Cardiac muscle cell (in vitro differentiated cells and primary cell): ENCODE measurements at regions not wholly inside any gene's neighbourhood (a gene's known extent, or its start where the extent isn't known, plus 50 kb on each side); places are given as distances from the start of the nearest gene placed in this dataset.

ENCODE experiments used
- DNase-seq, 2 donors: peaks; one replicate each; pipeline versions ENCODE4 v3.0.0 to v3.0.0-alpha.2; 2010 to 2017; ENCODE audit warnings: low read depth in 1 of 2, low spot score in 1 of 2
- H3K27ac ChIP-seq: fragments of 200-600 bp; sonication (generic); 2 replicates; pipeline ENCODE4 v1.5.1; 2016
- H3K27me3 ChIP-seq: fragments of 200-600 bp; sonication (generic); 2 replicates; pipeline ENCODE4 v1.6.0; 2016; ENCODE audit warnings: control low read depth
- H3K36me3 ChIP-seq: fragments of 200-600 bp; sonication (generic); 2 replicates; pipeline ENCODE4 v1.5.1; 2016; ENCODE audit warnings: control low read depth
- H3K4me1 ChIP-seq: fragments of 200-600 bp; sonication (generic); 2 replicates; pipeline ENCODE4 v1.8.1; 2017; ENCODE audit warnings: low read depth, mild to moderate bottlenecking, mixed run types
- H3K4me3 ChIP-seq: fragments of 200-600 bp; sonication (generic); 2 replicates; pipeline ENCODE4 v1.5.1; 2016; ENCODE audit warnings: mild to moderate bottlenecking
- H3K9me3 ChIP-seq: fragments of 200-600 bp; sonication (generic); 2 replicates; pipeline ENCODE4 v1.5.1; 2017; ENCODE audit warnings: low read depth, mild to moderate bottlenecking, control low read depth
- TF ChIP-seq, protein P1 (sequence below): IDR thresholded peaks from 2 replicates; pipeline ENCODE4 v1.5.1; 2012; ENCODE audit warnings: low read depth, mild to moderate bottlenecking, low read length

DNA sequence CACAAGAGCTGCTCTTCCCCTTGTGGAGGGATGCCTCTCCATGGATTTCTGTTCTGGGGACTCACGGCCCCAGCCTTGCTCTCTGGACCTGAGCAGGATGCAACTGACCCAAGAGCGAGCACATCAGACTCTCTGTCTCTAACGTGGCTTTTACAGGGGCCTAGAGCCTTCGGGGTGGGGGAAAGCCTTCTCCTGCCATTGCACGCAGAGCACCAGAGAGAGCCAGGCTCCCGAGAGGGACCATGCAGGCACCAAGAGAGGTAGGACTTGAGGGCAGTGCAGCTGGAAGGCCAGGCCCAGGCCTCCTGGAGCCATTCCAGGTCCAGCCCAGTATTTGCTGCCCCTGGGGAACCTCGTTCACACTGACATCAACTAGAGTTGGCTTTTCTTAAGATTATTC lies 475.6 kb upstream of the MYT1L start:
- TF ChIP-seq, protein P1, sequence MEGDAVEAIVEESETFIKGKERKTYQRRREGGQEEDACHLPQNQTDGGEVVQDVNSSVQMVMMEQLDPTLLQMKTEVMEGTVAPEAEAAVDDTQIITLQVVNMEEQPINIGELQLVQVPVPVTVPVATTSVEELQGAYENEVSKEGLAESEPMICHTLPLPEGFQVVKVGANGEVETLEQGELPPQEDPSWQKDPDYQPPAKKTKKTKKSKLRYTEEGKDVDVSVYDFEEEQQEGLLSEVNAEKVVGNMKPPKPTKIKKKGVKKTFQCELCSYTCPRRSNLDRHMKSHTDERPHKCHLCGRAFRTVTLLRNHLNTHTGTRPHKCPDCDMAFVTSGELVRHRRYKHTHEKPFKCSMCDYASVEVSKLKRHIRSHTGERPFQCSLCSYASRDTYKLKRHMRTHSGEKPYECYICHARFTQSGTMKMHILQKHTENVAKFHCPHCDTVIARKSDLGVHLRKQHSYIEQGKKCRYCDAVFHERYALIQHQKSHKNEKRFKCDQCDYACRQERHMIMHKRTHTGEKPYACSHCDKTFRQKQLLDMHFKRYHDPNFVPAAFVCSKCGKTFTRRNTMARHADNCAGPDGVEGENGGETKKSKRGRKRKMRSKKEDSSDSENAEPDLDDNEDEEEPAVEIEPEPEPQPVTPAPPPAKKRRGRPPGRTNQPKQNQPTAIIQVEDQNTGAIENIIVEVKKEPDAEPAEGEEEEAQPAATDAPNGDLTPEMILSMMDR = no peak
- DNase-seq = no peak
- Histone ChIP-seq H3K27me3 (no peaks in the 10 kb centered on the region), H3K4me1 (no peaks in the 10 kb centered on the region), H3K4me3 (no peak overlapping the region), H3K27ac (no peak overlapping the region), H3K9me3 (no peaks in the 10 kb centered on the region), H3K36me3 (no peaks in the 10 kb centered on the region)

- DNase-seq = no peak
- Histone ChIP-seq H3K27ac (no peak overlapping the region), H3K9me3 (no peaks in the 10 kb centered on the region), H3K27me3 (no peaks in the 10 kb centered on the region), H3K4me1 (no peaks in the 10 kb centered on the region), H3K4me3 (no peak overlapping the region), H3K36me3 (no peaks in the 10 kb centered on the region)
- TF ChIP-seq, protein P1 = no peak
Observed at GRCh38 chr2:2805263-2805662, 474.2 kb upstream of the MYT1L start.

DNA sequence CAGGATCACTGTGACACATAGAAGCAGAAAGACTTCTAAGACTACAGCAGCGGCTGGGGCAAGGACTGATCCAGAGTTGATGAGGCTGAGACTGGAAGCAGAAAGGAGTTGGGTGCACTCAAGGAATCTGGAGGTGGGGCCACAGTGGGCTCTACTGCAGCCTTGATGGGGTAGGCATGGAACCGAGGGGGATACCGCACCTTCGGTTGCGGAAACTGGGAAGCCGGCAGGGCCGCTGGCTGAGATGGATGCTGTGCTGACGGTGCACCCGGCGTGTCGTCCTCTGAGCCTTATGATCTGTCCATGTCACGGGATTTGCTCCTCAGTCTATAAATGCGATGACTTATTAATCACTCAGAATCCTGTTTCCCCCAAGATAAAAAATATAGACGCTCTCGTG lies 473.5 kb upstream of the MYT1L start:
- Histone ChIP-seq H3K4me3 (no peak overlapping the region), H3K4me1 (no peaks in the 10 kb centered on the region), H3K9me3 (no peaks in the 10 kb centered on the region), H3K27me3 (no peaks in the 10 kb centered on the region), H3K27ac (no peak overlapping the region), H3K36me3 (no peaks in the 10 kb centered on the region)
- TF ChIP-seq, protein P1 = no peak
- DNase-seq = no peak

- no peaks in the 10 kb centered on the region for H3K4me1 ChIP-seq
- H3K27ac ChIP-seq = no peak overlapping the region
- no peaks in the 10 kb centered on the region for H3K36me3 ChIP-seq
- TF ChIP-seq, protein P1 = no peak
- no peaks in the 10 kb centered on the region for H3K9me3 ChIP-seq
- H3K27me3 ChIP-seq = no peaks in the 10 kb centered on the region
- DNase-seq = no peak
- H3K4me3 ChIP-seq = no peak overlapping the region
Observed at GRCh38 chr2:2801458-2801857, 470.4 kb upstream of the MYT1L start.

- Histone ChIP-seq H3K36me3 (no peaks in the 10 kb centered on the region), H3K9me3 (no peaks in the 10 kb centered on the region)
- no peak for DNase-seq
Observed at GRCh38 chr2:2800697-2801096, 469.6 kb upstream of the MYT1L start.

More at GRCh38 chr2:2800697-2801096, 469.6 kb upstream of the MYT1L start:
- Histone ChIP-seq H3K4me3 (no peak overlapping the region), H3K27me3 (no peaks in the 10 kb centered on the region), H3K27ac (no peak overlapping the region), H3K4me1 (no peaks in the 10 kb centered on the region)
- TF ChIP-seq, protein P1 = no peak
